ENCODE measurements at regions not wholly inside any gene's neighbourhood (a gene's known extent, or its start where the extent isn't known, plus 50 kb on each side); places are given as distances from the start of the nearest gene placed in this dataset.

GRCh38 chr6:82085701-82086100 is 161.8 kb downstream of the IBTK start:
- no peaks in the 10 kb centered on the region for H3K9me3 ChIP-seq
- ATAC-seq (ENCODE audit: insufficient number of reproducible peaks, low FRiP score, low read depth): no peak
- H3K4me3 ChIP-seq: no peak overlapping the region
- no peak overlapping the region for H3K27ac ChIP-seq
- H3K36me3 ChIP-seq: no peaks in the 10 kb centered on the region
- no peaks in the 10 kb centered on the region for H3K27me3 ChIP-seq (replicated peaks; ENCODE audit: insufficient read depth)
- no peaks in the 10 kb centered on the region for H3K4me1 ChIP-seq (ENCODE audit: control insufficient read depth in 1 of 2, low read depth in 2 of 2)
- DNase-seq (ENCODE audit: low spot score): no peak
- no peak for TF ChIP-seq CTCF (IDR thresholded peaks at IDR 0.05)

GRCh38 chr6:82084324-82084920 is 163.1 kb downstream of the IBTK start:
- Histone ChIP-seq H3K27ac (no peak overlapping the region), H3K4me3 (no peak overlapping the region), H3K27me3 (replicated peaks; ENCODE audit: insufficient read depth) (no peaks in the 10 kb centered on the region), H3K9me3 (no peaks in the 10 kb centered on the region), H3K36me3 (no peaks in the 10 kb centered on the region), H3K4me1 (ENCODE audit: control insufficient read depth in 1 of 2, low read depth in 2 of 2) (no peaks in the 10 kb centered on the region)
- DNase-seq (ENCODE audit: low spot score) (no peak), ATAC-seq (ENCODE audit: insufficient number of reproducible peaks, low FRiP score, low read depth) (no peak)
- no peak for TF ChIP-seq CTCF (IDR thresholded peaks at IDR 0.05)

GRCh38 chr6:82083646-82084045 is 163.9 kb downstream of the IBTK start:
- Histone ChIP-seq H3K36me3 (no peaks in the 10 kb centered on the region), H3K9me3 (no peaks in the 10 kb centered on the region), H3K27ac (no peak overlapping the region), H3K27me3 (replicated peaks; ENCODE audit: insufficient read depth) (no peaks in the 10 kb centered on the region), H3K4me3 (no peak overlapping the region), H3K4me1 (ENCODE audit: control insufficient read depth in 1 of 2, low read depth in 2 of 2) (peaks cover 0 to 6% of the 10 kb centered on the region in 2 donors)
- ATAC-seq (ENCODE audit: insufficient number of reproducible peaks, low FRiP score, low read depth) (no peak), DNase-seq (ENCODE audit: low spot score) (no peak)
- no peak for TF ChIP-seq CTCF (IDR thresholded peaks at IDR 0.05)

GRCh38 chr6:82080767-82081166 is 166.8 kb downstream of the IBTK start:
- Histone ChIP-seq H3K27ac (no peak overlapping the region), H3K4me3 (no peak overlapping the region), H3K36me3 (no peaks in the 10 kb centered on the region), H3K27me3 (replicated peaks; ENCODE audit: insufficient read depth) (no peaks in the 10 kb centered on the region), H3K4me1 (ENCODE audit: control insufficient read depth in 1 of 2, low read depth in 2 of 2) (peaks cover 14 to 23% of the 10 kb centered on the region in 2 donors), H3K9me3 (no peaks in the 10 kb centered on the region)
- no peak for TF ChIP-seq CTCF (IDR thresholded peaks at IDR 0.05)
- DNase-seq (ENCODE audit: low spot score) (no peak), ATAC-seq (ENCODE audit: insufficient number of reproducible peaks, low FRiP score, low read depth) (no peak)

GRCh38 chr6:82078286-82078908 is 169.1 kb downstream of the IBTK start:
- H3K27me3 ChIP-seq (replicated peaks; ENCODE audit: insufficient read depth): no peaks in the 10 kb centered on the region
- peaks cover 19 to 23% of the 10 kb centered on the region in 2 donors for H3K4me1 ChIP-seq (ENCODE audit: control insufficient read depth in 1 of 2, low read depth in 2 of 2)
- no peaks in the 10 kb centered on the region for H3K9me3 ChIP-seq
- H3K27ac ChIP-seq: no peak overlapping the region
- ATAC-seq (ENCODE audit: insufficient number of reproducible peaks, low FRiP score, low read depth): no peak
- no peak for DNase-seq (ENCODE audit: low spot score)
- no peak for TF ChIP-seq CTCF (IDR thresholded peaks at IDR 0.05)
- H3K36me3 ChIP-seq: no peaks in the 10 kb centered on the region
- no peak overlapping the region for H3K4me3 ChIP-seq

Measured in thoracic aorta (tissue), 2 donors.